ENCODE measurements at regions not wholly inside any gene's neighbourhood (a gene's known extent, or its start where the extent isn't known, plus 50 kb on each side); places are given as distances from the start of the nearest gene placed in this dataset.

DNA sequence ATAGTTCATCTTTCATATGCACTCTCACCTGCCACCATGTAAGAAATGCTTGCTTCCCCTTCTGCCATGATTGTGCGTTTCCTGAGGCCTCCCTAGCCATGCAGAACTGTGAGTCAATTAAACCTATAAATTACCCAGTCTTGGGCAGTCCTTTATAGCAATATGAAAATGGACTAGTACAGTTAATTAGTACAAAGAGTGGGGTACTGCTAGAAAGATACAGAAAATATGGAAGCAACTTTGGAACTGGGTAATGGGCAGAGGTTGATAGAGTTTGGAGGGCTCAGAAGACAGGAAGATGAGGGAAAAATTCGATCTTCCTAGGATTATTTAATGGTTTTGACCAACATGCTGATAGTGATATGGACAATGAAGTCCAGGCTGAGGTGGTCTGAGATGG is 246.9 kb downstream of the CGGBP1 start:
- H3K4me2 ChIP-seq (ENCODE audit: insufficient read depth, low read length) = no peak overlapping the region
- FAIRE-seq (no peak), DNase-seq (ENCODE audit: low read depth, low spot score) (no peak)
- H3K9me1 ChIP-seq (replicated peaks; ENCODE audit: control insufficient read depth, extremely low read depth, insufficient read depth, low read length) = no peaks in the 10 kb centered on the region
- H3K9ac ChIP-seq (replicated peaks; ENCODE audit: extremely low read depth, insufficient read depth, low read length) = no peak overlapping the region
- intact Hi-C loops (cut with micrococcal nuclease) = no loop called here
- ChIA-PET CTCF (no interaction called here), POLR2A (no interaction called here)
- no TSS peak for BruUV-seq (replicated peaks)
- no peak overlapping the region for H3K4me3 ChIP-seq (replicated peaks in 1 of 3; ENCODE audit: insufficient read depth in 1 of 3, low read depth in 1 of 3, low read length in 3 of 3)
- no peak overlapping the region for H3K27ac ChIP-seq (ENCODE audit: insufficient read depth, low read depth, low read length)
- no peak overlapping the region for H2AFZ ChIP-seq (ENCODE audit: low read depth, low read length)
- H3K27me3 ChIP-seq (ENCODE audit: control insufficient read depth in 2 of 2, insufficient read depth in 2 of 2, low read length in 2 of 2) = no peaks in the 10 kb centered on the region
- no peaks in the 10 kb centered on the region for H3K36me3 ChIP-seq (ENCODE audit: control insufficient read depth in 2 of 2, extremely low read depth in 1 of 2, insufficient read depth in 2 of 2, low read length in 2 of 2)
- H3K79me2 ChIP-seq (ENCODE audit: control insufficient read depth, insufficient read depth, low read length) = no peaks in the 10 kb centered on the region
- dilution Hi-C loops (cut with MboI; ENCODE audit: extremely low pct_ligation_motif_present, low sequenced_read_pairs) = no loop called here
- TF ChIP-seq GATA2 (IDR thresholded peaks at IDR 0.05; ENCODE audit: insufficient read depth, insufficient read length, low read depth, low read length) (no peak), CTCF (IDR thresholded peaks at IDR 0.05; ENCODE audit: extremely low read depth in 1 of 2, insufficient read depth in 1 of 2, low read depth in 1 of 2, low read length in 2 of 2) (no peak), POLR2A (IDR thresholded peaks at IDR 0.05; ENCODE audit: low read depth, low read length) (no peak), EZH2 (IDR thresholded peaks at IDR 0.05; ENCODE audit: borderline replicate concordance, low read depth, low read length, severe bottlenecking) (no peak), POLR2AphosphoS5 (IDR thresholded peaks at IDR 0.05; ENCODE audit: insufficient read depth, low read depth, low read length) (no peak), MAX (IDR thresholded peaks at IDR 0.05; ENCODE audit: insufficient read depth, insufficient read length) (no peak), MYC (IDR thresholded peaks at IDR 0.05; ENCODE audit: low read depth, low read length) (no peak), FOS (IDR thresholded peaks at IDR 0.05; ENCODE audit: borderline replicate concordance, insufficient read depth, low read length) (no peak), JUN (IDR thresholded peaks at IDR 0.05; ENCODE audit: borderline replicate concordance, insufficient read depth, insufficient read length, low read depth) (no peak)
- peaks cover 16% of the 10 kb centered on the region for H3K4me1 ChIP-seq (ENCODE audit: control insufficient read depth, extremely low read depth, insufficient read depth, low read length)
- no peaks in the 10 kb centered on the region for H3K9me3 ChIP-seq (replicated peaks; ENCODE audit: control insufficient read depth, insufficient read depth, low read length)
- no peaks in the 10 kb centered on the region for H4K20me1 ChIP-seq (replicated peaks; ENCODE audit: control insufficient read depth, extremely low read depth, insufficient read depth, low read length)
